ENCODE measurements at regions not wholly inside any gene's neighbourhood (a gene's known extent, or its start where the extent isn't known, plus 50 kb on each side); places are given as distances from the start of the nearest gene placed in this dataset.

- Histone ChIP-seq H3K9me3 (ENCODE audit: low read depth, low read length, poor library complexity, severe bottlenecking) (no peaks in the 10 kb centered on the region), H3K36me3 (ENCODE audit: insufficient read depth, low read length, poor library complexity, severe bottlenecking) (no peaks in the 10 kb centered on the region), H3K4me3 (ENCODE audit: low read depth, low read length, poor library complexity, severe bottlenecking) (no peak overlapping the region), H3K4me1 (ENCODE audit: insufficient read depth, low read length, poor library complexity, severe bottlenecking) (no peaks in the 10 kb centered on the region), H3K27ac (ENCODE audit: low read depth, low read length, poor library complexity, severe bottlenecking) (no peak overlapping the region), H3K27me3 (replicated peaks; ENCODE audit: insufficient read depth, low read depth, low read length, poor library complexity) (peaks cover 2% of the 10 kb centered on the region)
- intact Hi-C loops (cut with micrococcal nuclease; ENCODE audit: unreplicated experiment): no loop called here
- DNase-seq (ENCODE audit: low spot score): no peak
- no peak for TF ChIP-seq EZH2 (IDR thresholded peaks at IDR 0.05; ENCODE audit: borderline replicate concordance, low read depth, low read length, poor library complexity, severe bottlenecking)
- TF ChIP-seq CTCF (conservative IDR thresholded peaks at IDR 0.05; ENCODE audit: low read depth, low read length): no peak
- POLR2A ChIA-PET (ENCODE audit: low non-redundant PET): no interaction called here
- no TSS peak for BruUV-seq (replicated peaks)
- CTCF ChIA-PET: no interaction called here
Observed at GRCh38 chr14:65906344-65906743, 493.8 kb downstream of the FUT8 start.

GRCh38 chr14:65906948-65907347, 494.4 kb downstream of the FUT8 start:
- Histone ChIP-seq H3K4me1 (ENCODE audit: insufficient read depth, low read length, poor library complexity, severe bottlenecking) (no peaks in the 10 kb centered on the region), H3K27ac (ENCODE audit: low read depth, low read length, poor library complexity, severe bottlenecking) (no peak overlapping the region), H3K36me3 (ENCODE audit: insufficient read depth, low read length, poor library complexity, severe bottlenecking) (no peaks in the 10 kb centered on the region), H3K27me3 (replicated peaks; ENCODE audit: insufficient read depth, low read depth, low read length, poor library complexity) (peaks cover 2% of the 10 kb centered on the region), H3K4me3 (ENCODE audit: low read depth, low read length, poor library complexity, severe bottlenecking) (no peak overlapping the region), H3K9me3 (ENCODE audit: low read depth, low read length, poor library complexity, severe bottlenecking) (no peaks in the 10 kb centered on the region)
- intact Hi-C loops (cut with micrococcal nuclease; ENCODE audit: unreplicated experiment): no loop called here
- ChIA-PET POLR2A (ENCODE audit: low non-redundant PET) (no interaction called here), CTCF (no interaction called here)
- TF ChIP-seq CTCF (conservative IDR thresholded peaks at IDR 0.05; ENCODE audit: low read depth, low read length): no peak
- TF ChIP-seq EZH2 (IDR thresholded peaks at IDR 0.05; ENCODE audit: borderline replicate concordance, low read depth, low read length, poor library complexity, severe bottlenecking): no peak
- BruUV-seq (replicated peaks): no TSS peak
- no peak for DNase-seq (ENCODE audit: low spot score)

- Histone ChIP-seq H3K36me3 (ENCODE audit: insufficient read depth, low read length, poor library complexity, severe bottlenecking) (no peaks in the 10 kb centered on the region), H3K27ac (ENCODE audit: low read depth, low read length, poor library complexity, severe bottlenecking) (no peak overlapping the region), H3K9me3 (ENCODE audit: low read depth, low read length, poor library complexity, severe bottlenecking) (no peaks in the 10 kb centered on the region), H3K27me3 (replicated peaks; ENCODE audit: insufficient read depth, low read depth, low read length, poor library complexity) (peaks cover 2% of the 10 kb centered on the region), H3K4me1 (ENCODE audit: insufficient read depth, low read length, poor library complexity, severe bottlenecking) (no peaks in the 10 kb centered on the region), H3K4me3 (ENCODE audit: low read depth, low read length, poor library complexity, severe bottlenecking) (no peak overlapping the region)
- no peak for TF ChIP-seq EZH2 (IDR thresholded peaks at IDR 0.05; ENCODE audit: borderline replicate concordance, low read depth, low read length, poor library complexity, severe bottlenecking)
- no peak for TF ChIP-seq CTCF (conservative IDR thresholded peaks at IDR 0.05; ENCODE audit: low read depth, low read length)
- DNase-seq (ENCODE audit: low spot score): no peak
- POLR2A ChIA-PET (ENCODE audit: low non-redundant PET): no interaction called here
- intact Hi-C loops (cut with micrococcal nuclease; ENCODE audit: unreplicated experiment): no loop called here
- no TSS peak for BruUV-seq (replicated peaks)
- CTCF ChIA-PET: no interaction called here
Observed at GRCh38 chr14:65910108-65910786, 497.7 kb downstream of the FUT8 start.
